ENCODE measurements at regions not wholly inside any gene's neighbourhood (a gene's known extent, or its start where the extent isn't known, plus 50 kb on each side); places are given as distances from the start of the nearest gene placed in this dataset.

DNA sequence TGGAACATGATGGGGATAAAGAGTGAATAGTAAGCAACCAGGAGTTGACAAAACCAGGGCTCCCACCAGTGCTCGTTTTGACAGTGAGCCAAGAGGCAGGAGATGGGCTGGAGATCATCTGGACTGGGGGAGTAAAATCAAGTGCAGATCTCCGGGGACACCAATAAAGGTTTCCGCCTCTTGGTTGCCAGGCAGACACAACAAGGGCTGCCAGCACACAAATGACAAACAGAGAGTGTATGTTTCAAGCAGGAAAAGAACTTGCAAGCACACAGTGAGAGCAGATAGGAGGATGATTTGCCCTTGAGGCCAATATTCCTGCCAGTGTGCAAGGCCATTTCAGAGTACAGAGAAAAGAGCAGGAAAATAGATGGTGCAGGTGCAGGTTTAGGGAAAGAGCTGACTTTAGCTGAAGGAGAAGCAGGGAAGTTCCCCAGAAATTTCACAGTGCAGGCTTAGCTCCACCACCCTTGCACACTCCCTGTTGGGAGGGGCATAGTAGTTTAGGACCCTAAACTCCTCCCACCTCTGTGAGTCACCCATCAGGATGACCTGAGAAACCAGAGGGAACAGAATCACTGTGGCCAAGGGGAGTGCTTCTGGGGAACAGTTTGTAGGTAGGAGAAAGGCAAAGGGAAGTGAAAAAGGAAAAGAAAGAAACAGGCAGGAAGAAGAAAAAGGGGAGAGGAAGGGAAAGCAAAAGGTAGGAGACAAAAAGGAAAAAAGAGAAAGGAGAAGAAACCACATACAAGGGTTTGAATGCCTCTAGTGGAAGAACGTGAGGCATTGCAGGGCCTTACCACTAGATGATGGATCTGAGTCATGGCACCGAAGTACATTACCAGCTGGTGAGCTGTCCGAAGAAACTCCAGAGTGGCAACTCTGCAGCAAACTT, 404.4 kb downstream of the SLC6A15 start:
- Histone ChIP-seq H3K4me1 (no peaks in the 10 kb centered on the region), H3K27ac (no peak overlapping the region), H3K36me3 (replicated peaks in 1 of 2; ENCODE audit: insufficient read depth in 1 of 2, low read depth in 2 of 2) (no peaks in the 10 kb centered on the region), H3K9me3 (no peaks in the 10 kb centered on the region), H3K4me3 (no peak overlapping the region), H3K27me3 (no peaks in the 10 kb centered on the region)
- ATAC-seq (no peak), DNase-seq (peak in 2 of 4 donors; percentile 7 to 10)
- intact Hi-C loops (cut with DNase I): no loop called here
- 47 to 75% methylated on average over 6 of the region's 6 CpGs for WGBS, 2 donors
- TF ChIP-seq, protein P1, sequence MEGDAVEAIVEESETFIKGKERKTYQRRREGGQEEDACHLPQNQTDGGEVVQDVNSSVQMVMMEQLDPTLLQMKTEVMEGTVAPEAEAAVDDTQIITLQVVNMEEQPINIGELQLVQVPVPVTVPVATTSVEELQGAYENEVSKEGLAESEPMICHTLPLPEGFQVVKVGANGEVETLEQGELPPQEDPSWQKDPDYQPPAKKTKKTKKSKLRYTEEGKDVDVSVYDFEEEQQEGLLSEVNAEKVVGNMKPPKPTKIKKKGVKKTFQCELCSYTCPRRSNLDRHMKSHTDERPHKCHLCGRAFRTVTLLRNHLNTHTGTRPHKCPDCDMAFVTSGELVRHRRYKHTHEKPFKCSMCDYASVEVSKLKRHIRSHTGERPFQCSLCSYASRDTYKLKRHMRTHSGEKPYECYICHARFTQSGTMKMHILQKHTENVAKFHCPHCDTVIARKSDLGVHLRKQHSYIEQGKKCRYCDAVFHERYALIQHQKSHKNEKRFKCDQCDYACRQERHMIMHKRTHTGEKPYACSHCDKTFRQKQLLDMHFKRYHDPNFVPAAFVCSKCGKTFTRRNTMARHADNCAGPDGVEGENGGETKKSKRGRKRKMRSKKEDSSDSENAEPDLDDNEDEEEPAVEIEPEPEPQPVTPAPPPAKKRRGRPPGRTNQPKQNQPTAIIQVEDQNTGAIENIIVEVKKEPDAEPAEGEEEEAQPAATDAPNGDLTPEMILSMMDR (IDR thresholded peaks at IDR 0.05): peak in 2 of 7 experiments; percentile 13 to 29
- TF ChIP-seq POLR2A (IDR thresholded peaks at IDR 0.05): no peak

DNA sequence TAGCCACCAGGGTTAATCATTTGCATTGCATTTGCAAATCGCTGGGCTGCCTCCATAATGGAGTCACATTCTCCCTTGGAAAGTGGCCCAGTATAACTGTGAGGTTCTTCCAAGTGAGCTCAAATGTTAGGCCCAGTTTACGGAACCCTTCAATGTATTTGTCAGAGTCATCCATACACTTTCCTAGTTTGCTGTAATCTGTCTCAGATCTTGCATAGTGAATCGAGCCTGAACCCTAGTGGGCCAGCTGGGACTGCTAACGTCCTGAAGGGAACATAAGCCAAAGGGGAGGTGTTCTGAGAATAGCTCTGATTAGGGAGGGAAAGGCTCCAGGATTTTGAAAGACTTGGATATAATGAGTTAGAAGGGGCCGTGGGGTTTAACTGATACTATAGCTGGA, 406.3 kb downstream of the SLC6A15 start:
- Histone ChIP-seq H3K4me1 (no peaks in the 10 kb centered on the region), H3K27me3 (no peaks in the 10 kb centered on the region), H3K36me3 (replicated peaks in 1 of 2; ENCODE audit: insufficient read depth in 1 of 2, low read depth in 2 of 2) (no peaks in the 10 kb centered on the region), H3K9me3 (no peaks in the 10 kb centered on the region), H3K4me3 (no peak overlapping the region), H3K27ac (no peak overlapping the region)
- intact Hi-C loops (cut with DNase I): no loop called here
- TF ChIP-seq POLR2A (IDR thresholded peaks at IDR 0.05): no peak
- TF ChIP-seq, protein P1 (IDR thresholded peaks at IDR 0.05): no peak
- no peak for ATAC-seq
- no peak for DNase-seq
- 56% methylated on average over 5 of the region's 5 CpGs for WGBS, 2 donors

DNA sequence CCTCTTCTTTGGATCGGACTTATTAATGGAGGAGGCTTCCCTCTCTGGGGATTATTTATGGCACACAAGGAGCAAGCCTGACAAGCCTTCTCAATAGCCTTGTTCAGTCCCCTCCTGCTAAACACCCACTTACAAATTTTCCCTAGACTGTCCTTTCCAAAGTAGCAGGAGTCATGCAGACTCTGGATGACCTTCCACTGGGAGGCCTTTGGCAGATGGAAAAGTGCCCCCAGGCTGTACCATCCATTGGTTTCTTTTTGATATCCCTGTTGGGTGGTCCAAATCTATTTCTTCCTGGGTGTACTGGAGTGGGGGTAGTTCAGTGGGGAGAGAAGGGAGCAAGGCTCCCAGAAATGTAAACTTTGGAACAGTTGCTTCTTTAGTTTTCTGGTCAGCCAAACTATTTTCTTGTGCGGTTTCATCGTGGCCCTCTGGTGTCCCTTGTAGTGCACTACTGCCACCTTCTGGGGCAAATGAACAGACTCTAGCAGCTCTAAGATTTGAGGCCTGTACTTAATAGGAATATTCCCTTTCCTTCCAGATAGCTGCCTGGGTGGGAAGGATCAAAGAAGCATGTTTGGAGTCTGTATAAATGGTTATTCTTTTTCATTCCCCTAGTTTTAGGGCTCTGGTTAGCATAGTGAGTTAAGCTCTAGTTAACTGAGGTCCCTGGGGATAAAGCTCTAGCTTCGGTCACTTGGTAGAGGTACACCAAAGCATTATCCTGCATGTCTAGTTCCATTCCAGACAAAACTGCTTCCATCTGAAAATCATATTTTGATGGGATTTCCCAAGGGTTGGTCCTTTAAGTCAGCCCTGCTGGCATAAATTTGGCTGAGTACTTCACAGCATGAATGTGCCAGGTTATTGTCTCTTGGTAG, 409.5 kb downstream of the SLC6A15 start:
- Histone ChIP-seq H3K4me1 (no peaks in the 10 kb centered on the region), H3K9me3 (no peaks in the 10 kb centered on the region), H3K4me3 (no peak overlapping the region), H3K27ac (no peak overlapping the region), H3K27me3 (no peaks in the 10 kb centered on the region), H3K36me3 (replicated peaks in 1 of 2; ENCODE audit: insufficient read depth in 1 of 2, low read depth in 2 of 2) (no peaks in the 10 kb centered on the region)
- intact Hi-C loops (cut with DNase I): no loop called here
- TF ChIP-seq, protein P1 (IDR thresholded peaks at IDR 0.05): peak; percentile 57 to 75 (median 70)
- TF ChIP-seq POLR2A (IDR thresholded peaks at IDR 0.05): no peak
- WGBS, 2 donors: 50 to 58% methylated on average over 4 of the region's 4 CpGs
- ATAC-seq (peak; percentile 88), DNase-seq (peak; percentile 58 to 77 (median 70))

DNA sequence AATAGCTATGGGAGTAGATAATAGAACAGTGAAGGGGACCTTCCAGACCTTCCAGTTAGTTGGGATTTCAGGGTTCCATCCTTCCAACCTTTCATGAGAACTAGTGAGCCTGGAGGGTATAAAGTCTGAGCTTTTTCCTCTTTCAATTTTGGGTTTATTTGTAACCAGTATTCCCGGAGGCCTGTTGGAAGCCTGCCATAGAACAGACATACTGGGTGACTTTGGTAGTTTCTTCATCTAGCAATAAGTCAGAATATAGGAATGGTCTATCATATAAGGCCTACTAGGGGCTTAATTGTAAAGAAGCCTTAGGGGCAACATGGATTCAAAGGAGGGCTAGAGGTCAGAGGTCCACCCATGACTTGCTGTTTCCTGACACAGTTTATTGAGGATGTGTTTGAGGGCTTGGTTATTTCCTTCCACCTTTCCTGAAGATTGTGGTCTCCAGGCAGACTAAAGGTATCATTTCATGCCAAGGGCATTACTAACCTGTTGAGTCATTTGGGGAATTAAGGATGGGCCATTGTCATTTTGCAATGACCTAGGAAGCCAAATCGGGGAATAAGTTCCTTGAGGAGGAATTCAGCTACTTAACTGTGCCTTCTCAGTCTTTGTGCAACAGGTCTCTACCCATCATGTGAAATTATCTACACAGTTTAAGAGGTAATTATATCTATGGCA, 410.3 kb downstream of the SLC6A15 start:
- no peaks in the 10 kb centered on the region for H3K36me3 ChIP-seq (replicated peaks in 1 of 2; ENCODE audit: insufficient read depth in 1 of 2, low read depth in 2 of 2)
- DNase-seq: no peak
- intact Hi-C loops (cut with DNase I): no loop called here
- H3K4me1 ChIP-seq: no peaks in the 10 kb centered on the region
- 64 to 69% methylated on average over 2 of the region's 2 CpGs for WGBS, 2 donors
- H3K27ac ChIP-seq: no peak overlapping the region
- no peak for ATAC-seq
- no peak overlapping the region for H3K4me3 ChIP-seq
- TF ChIP-seq POLR2A (IDR thresholded peaks at IDR 0.05): no peak
- TF ChIP-seq, protein P1 (IDR thresholded peaks at IDR 0.05): no peak
- H3K9me3 ChIP-seq: no peaks in the 10 kb centered on the region
- H3K27me3 ChIP-seq: no peaks in the 10 kb centered on the region
